SK-N-DZ (cell line): ENCODE measurements at regions not wholly inside any gene's neighbourhood (a gene's known extent, or its start where the extent isn't known, plus 50 kb on each side); places are given as distances from the start of the nearest gene placed in this dataset.

Experiments
- DNase-seq: peaks from one replicate; pipeline ENCODE4 v3.0.0-alpha.2; 2015; ENCODE audit warnings: low spot score

DNA sequence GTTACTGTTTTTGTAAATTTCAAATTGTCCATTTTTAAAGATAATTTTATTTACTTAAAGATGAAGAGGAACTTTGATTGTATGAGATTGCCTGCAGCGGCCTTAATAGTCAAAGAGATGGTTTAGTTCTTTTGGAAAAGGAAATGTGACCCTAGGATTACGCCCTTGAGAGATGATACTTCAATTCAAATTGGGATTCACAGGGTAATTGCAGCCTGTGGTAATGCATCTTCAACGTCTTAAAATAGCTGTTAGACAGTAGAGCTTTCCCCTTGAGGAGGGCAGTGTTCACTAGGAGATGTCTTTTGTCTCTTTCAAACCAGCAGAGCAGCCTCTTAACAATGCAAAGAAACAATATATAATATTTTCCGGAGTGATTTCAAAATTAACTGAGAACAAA lies 127.1 kb downstream of the TAF11L14 start:
- no peak for DNase-seq

- no peak for DNase-seq
These were observed 129.0 kb downstream of the TAF11L14 start for GRCh38 chr5:17763301-17763700.

GRCh38 chr5:17766031-17766430 lies 131.8 kb downstream of the TAF11L14 start:
- DNase-seq, result no peak

- peak; percentile 7 for DNase-seq
These were observed 135.0 kb downstream of the TAF11L14 start for GRCh38 chr5:17769277-17769676.

- no peak for DNase-seq
These were observed 138.0 kb downstream of the TAF11L14 start for GRCh38 chr5:17772232-17772631.

- DNase-seq, result no peak
These were observed 151.5 kb downstream of the TAF11L14 start for GRCh38 chr5:17785774-17786173.

- DNase-seq, result no peak
These were observed 154.1 kb downstream of the TAF11L14 start for GRCh38 chr5:17788351-17788750.

DNA sequence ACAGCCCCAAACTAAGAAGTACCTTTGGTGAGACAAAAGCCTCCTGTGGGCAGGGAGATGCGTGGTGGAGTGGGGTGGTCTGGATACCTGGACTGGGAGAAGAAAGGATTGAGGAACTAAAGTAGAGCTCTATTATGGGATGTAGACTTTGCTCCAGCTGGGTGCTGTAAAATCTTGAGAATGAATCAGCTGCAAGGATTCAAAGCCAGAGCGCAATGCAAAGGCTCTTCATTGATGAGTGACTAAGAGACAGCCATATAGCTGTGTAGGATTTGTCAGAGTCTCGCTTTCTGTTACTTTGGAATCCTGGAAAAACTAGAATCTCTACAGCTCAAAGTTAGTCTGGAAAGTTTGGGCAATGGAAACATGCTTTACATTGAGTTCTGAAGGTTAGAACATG lies 159.9 kb downstream of the TAF11L14 start:
- no peak for DNase-seq

- DNase-seq, result no peak
These were observed 160.6 kb downstream of the TAF11L14 start for GRCh38 chr5:17794815-17795214.

DNA sequence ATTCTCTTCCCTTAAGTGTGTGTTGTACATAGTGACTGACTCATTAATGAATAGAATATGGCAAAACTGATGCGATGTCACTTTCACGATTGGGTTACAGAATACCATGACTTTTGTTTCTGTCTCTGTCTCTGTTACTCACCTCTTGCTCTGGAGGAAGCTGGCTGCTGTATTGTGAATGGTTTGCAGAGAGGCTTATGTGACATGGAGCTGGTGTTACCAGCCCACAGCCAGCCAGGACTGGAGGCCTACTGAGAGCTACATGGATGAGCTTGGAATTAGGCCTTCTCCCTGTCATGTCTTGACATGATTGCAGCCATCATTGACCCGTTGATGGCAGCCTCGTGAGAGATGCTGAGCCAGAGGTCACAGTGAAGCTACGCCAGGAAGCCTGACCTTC lies 161.9 kb downstream of the TAF11L14 start:
- no peak for DNase-seq

GRCh38 chr5:17796757-17797396 lies 162.6 kb downstream of the TAF11L14 start:
- DNase-seq, result no peak

GRCh38 chr5:17799521-17799920 lies 165.3 kb downstream of the TAF11L14 start:
- no peak for DNase-seq

DNA sequence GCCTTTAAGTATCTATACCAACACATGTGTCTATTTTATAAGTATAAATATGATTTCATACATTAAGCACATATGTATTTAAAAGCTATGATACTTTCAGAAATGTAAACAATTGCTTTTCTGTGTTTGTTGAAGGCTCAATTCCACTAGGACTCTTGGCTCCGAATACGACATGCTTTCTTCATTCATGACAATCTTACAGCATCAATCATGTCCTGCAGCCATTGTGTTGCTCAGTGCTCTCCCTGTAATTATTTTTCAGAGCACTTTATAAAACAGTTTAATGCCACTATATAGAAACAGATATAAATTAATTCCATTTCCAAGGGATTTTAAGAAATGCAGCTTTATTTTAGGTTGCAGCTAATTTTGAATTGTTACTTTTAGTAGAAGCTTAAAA lies 167.3 kb downstream of the TAF11L14 start:
- no peak for DNase-seq

GRCh38 chr5:17802256-17802655 lies 168.0 kb downstream of the TAF11L14 start:
- no peak for DNase-seq

- DNase-seq, result no peak
These were observed 169.7 kb downstream of the TAF11L14 start for GRCh38 chr5:17803971-17804370.

- no peak for DNase-seq
These were observed 171.1 kb downstream of the TAF11L14 start for GRCh38 chr5:17805227-17805825.

- no peak for DNase-seq
These were observed 172.7 kb downstream of the TAF11L14 start for GRCh38 chr5:17806818-17807468.

- DNase-seq, result peak; percentile 45
These were observed 174.3 kb downstream of the TAF11L14 start for GRCh38 chr5:17808566-17808965.

DNA sequence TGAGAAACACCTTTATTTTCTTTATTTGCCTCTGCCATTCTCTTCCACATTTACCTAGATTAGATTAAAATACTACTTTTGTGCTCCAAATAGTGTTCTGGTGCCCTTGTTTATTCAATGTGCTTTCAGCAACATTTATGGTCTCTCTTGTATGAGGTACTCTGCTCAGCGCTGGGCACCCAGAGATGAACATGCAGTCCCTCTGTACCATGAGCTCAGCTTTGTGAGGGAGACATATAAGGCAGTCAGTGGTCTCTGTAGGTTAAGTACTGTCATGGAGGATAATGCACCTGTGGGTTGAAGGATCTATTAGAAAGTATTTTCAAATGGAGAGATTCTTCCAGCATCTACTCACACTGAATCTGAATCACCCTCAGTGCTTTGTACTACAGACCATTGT lies 176.5 kb downstream of the TAF11L14 start:
- no peak for DNase-seq

DNA sequence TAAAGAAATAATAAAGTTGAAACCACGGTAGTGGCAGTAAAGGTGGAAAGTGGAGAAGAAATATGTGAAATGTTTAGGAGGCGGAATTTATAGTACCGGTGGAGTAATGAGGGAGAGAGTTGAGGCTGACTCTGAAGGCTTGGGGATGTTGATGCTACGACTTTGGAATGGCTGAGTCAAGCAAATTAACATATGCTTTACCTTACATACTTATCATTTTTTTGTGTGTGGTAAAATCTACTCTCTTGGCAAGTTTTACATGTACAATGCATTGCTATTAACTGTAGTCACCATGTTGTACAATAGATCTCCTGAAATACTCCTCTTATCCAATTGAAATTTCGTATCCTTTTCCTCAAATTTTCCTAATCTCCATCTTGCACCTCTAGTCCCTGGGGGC lies 179.0 kb downstream of the TAF11L14 start:
- DNase-seq, result no peak

DNA sequence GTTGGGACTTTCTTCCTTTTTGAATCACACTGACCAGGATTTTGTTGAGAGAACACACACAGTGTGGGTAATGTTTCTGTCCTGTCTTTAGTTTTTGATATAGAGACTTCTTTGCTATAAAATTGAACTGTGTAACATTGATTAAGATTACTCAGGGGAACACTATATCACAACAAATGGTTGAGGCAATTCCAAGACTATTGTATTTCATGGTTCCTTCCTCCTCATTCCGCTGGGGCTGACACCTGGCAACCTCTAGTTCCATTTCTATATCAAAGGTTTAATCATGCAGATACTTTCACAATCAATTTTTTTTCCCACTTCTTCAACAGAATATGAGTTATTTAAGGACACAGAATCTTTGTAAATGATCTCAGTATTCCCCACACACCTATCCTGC lies 182.2 kb downstream of the TAF11L14 start:
- DNase-seq, result no peak

DNA sequence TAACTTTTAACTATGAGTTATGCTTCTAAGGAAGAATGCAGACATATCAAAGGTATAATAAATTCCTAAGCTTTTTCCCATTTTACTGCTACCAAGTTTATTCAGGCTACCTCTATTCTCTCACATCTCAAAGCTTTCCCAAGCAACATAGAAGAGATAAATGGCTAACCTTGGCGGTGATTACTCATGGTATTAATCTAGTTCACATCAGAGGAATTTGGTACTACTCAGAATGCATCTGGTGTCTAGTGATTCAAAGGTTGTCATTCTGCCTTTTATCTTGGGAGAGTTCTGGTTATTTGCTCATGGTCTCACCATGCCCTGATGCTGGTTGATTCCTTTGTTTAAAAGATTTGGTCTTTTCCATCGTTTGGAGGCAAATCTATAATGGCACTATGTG lies 182.7 kb downstream of the TAF11L14 start:
- no peak for DNase-seq

GRCh38 chr5:17817990-17818389 lies 183.7 kb downstream of the TAF11L14 start:
- no peak for DNase-seq
